ENCODE measurements at regions not wholly inside any gene's neighbourhood (a gene's known extent, or its start where the extent isn't known, plus 50 kb on each side); places are given as distances from the start of the nearest gene placed in this dataset.

GRCh38 chr13:74575729-74576125, 441.5 kb upstream of the KLF12 start (continued):
- TF ChIP-seq CGGBP1 (CRISPR knock-in tag; IDR thresholded peaks at IDR 0.05) = no peak
- no peak for TF ChIP-seq ETV1 (tag; conservative IDR thresholded peaks at IDR 0.05; ENCODE audit: low read depth)
- TF ChIP-seq RBM25 (IDR thresholded peaks at IDR 0.05; ENCODE audit: low read depth, low read length, severe bottlenecking) = no peak
- TF ChIP-seq YY1 (IDR thresholded peaks at IDR 0.05; ENCODE audit: borderline replicate concordance in 1 of 3, control insufficient read depth in 1 of 3, extremely low read depth in 1 of 3, insufficient read depth in 3 of 3, insufficient read length in 1 of 3, insufficient replicate concordance in 2 of 3, low read depth in 1 of 3, low read length in 2 of 3) = no peak
- TF ChIP-seq HDAC1 (IDR thresholded peaks at IDR 0.05) = peak in 1 of 2 experiments; percentile 39; a peak in 1 of 4 replicates
- TF ChIP-seq BRCA1 (IDR thresholded peaks at IDR 0.05) = no peak
- no peak for TF ChIP-seq BRCA1 (CRISPR knock-in tag; IDR thresholded peaks at IDR 0.05)
- TF ChIP-seq BRF1 (IDR thresholded peaks at IDR 0.05; ENCODE audit: borderline replicate concordance, extremely low read depth, insufficient read length) = no peak
- no peak for TF ChIP-seq ZNF311 (CRISPR knock-in tag; IDR thresholded peaks at IDR 0.05)
- no peak for TF ChIP-seq PTRF (tag; IDR thresholded peaks at IDR 0.05)
- peak; percentile 52; the same call in 1 of the 2 replicates for TF ChIP-seq TEAD4 (IDR thresholded peaks at IDR 0.05; ENCODE audit: low read length)
- TF ChIP-seq TEAD4 (CRISPR knock-in tag; IDR thresholded peaks at IDR 0.05; ENCODE audit: borderline replicate concordance) = no peak
- TF ChIP-seq GABPA (tag; conservative IDR thresholded peaks at IDR 0.05; ENCODE audit: low read depth) = peak; percentile 43; the same call in 1 of the 2 replicates
- no peak for TF ChIP-seq ZC3H11A (IDR thresholded peaks at IDR 0.05; ENCODE audit: low read depth, low read length)
- no peak for TF ChIP-seq TSHZ1 (CRISPR knock-in tag; IDR thresholded peaks at IDR 0.05)
- no peak for TF ChIP-seq HNRNPUL1 (IDR thresholded peaks at IDR 0.05; ENCODE audit: low read length)
- peak; percentile 72 for TF ChIP-seq CXXC5 (CRISPR knock-in tag; IDR thresholded peaks at IDR 0.05)
- TF ChIP-seq EP300 (IDR thresholded peaks at IDR 0.05; ENCODE audit: low read length) = peak; percentile 15; the same call in 1 of the 2 replicates
- TF ChIP-seq EWSR1 (IDR thresholded peaks at IDR 0.05; ENCODE audit: borderline replicate concordance, low read depth, partially characterized antibody) = no peak
- no peak for TF ChIP-seq CC2D1A (IDR thresholded peaks at IDR 0.05)
- TF ChIP-seq NRF1 (conservative IDR thresholded peaks at IDR 0.05 in 1 of 2, IDR thresholded peaks at IDR 0.05 in 1 of 2) = peak in 1 of 2 experiments; percentile 31; a peak in 1 of 4 replicates
- TF ChIP-seq MAX (CRISPR knock-in tag; IDR thresholded peaks at IDR 0.05) = no peak
- no peak for TF ChIP-seq ZHX1 (conservative IDR thresholded peaks at IDR 0.05; ENCODE audit: low read length)

Data from K562 (cell line).